Omental fat pad (tissue), 3 donors: ENCODE measurements at regions not wholly inside any gene's neighbourhood (a gene's known extent, or its start where the extent isn't known, plus 50 kb on each side); places are given as distances from the start of the nearest gene placed in this dataset.
A peak's percentile ranks its signal among the peaks of the same experiment; 100 is the strongest.
"Not testable (repeated sequence)": the region's sequence is repeated elsewhere in the genome, so short reads cannot be mapped to it uniquely, and the experiment has no call there.

Experiments
- ATAC-seq: fragments of 150-250 bp; one replicate; pipeline ENCODE4 v1.9.1; 2016; ENCODE audit warnings: mild to moderate bottlenecking, moderate library complexity; ENCODE audit not compliant: low FRiP score
- DNase-seq: peaks from one replicate; pipeline ENCODE4 v3.0.0-alpha.2; 2019; ENCODE audit warnings: low spot score
- CTCF ChIP-seq, 3 donors: fragments of 450-650 bp; IDR thresholded peaks; one replicate each; pipeline ENCODE4 v1.5.1; 2016 to 2017; ENCODE audit warnings: antibody characterized with exemption in 3 of 3, mild to moderate bottlenecking in 3 of 3, moderate library complexity in 2 of 3

GRCh38 chr17:30731210-30732132 lies 93.0 kb downstream of the CRLF3 start:
- DNase-seq (peak; percentile 58), ATAC-seq (peak; percentile 96)

- not testable (repeated sequence) for DNase-seq, ATAC-seq
These were observed 93.7 kb downstream of the CRLF3 start for GRCh38 chr17:30730837-30731209.

- ATAC-seq, DNase-seq: not testable (repeated sequence)
These were observed 94.2 kb downstream of the CRLF3 start for GRCh38 chr17:30730171-30730836.

GRCh38 chr17:30729471-30730170 lies 94.9 kb downstream of the CRLF3 start:
- not testable (repeated sequence) for ATAC-seq

GRCh38 chr17:30727517-30727916 lies 97.0 kb downstream of the CRLF3 start:
- ATAC-seq, DNase-seq: not testable (repeated sequence)

More at GRCh38 chr17:30729471-30730170, 94.9 kb downstream of the CRLF3 start:
- DNase-seq, result not testable (repeated sequence)

- not testable (repeated sequence) for ATAC-seq, DNase-seq
These were observed 97.8 kb downstream of the CRLF3 start for GRCh38 chr17:30726734-30727133.

- not testable (repeated sequence) for DNase-seq, ATAC-seq
These were observed 98.2 kb downstream of the CRLF3 start for GRCh38 chr17:30726310-30726709.

- DNase-seq, ATAC-seq: not testable (repeated sequence)
These were observed 100.3 kb downstream of the CRLF3 start for GRCh38 chr17:30724034-30724650.

- not testable (repeated sequence) for DNase-seq, ATAC-seq
These were observed 102.2 kb downstream of the CRLF3 start for GRCh38 chr17:30722114-30722780.

GRCh38 chr17:30720971-30721370 lies 103.5 kb downstream of the CRLF3 start:
- not testable (repeated sequence) for DNase-seq, ATAC-seq

- TF ChIP-seq CTCF (IDR thresholded peaks at IDR 0.05), result no peak
- DNase-seq, result no peak
- ATAC-seq, result no peak
These were observed 104.5 kb downstream of the CRLF3 start for GRCh38 chr17:30720013-30720471.
